ENCODE measurements at regions not wholly inside any gene's neighbourhood (a gene's known extent, or its start where the extent isn't known, plus 50 kb on each side); places are given as distances from the start of the nearest gene placed in this dataset.

DNA sequence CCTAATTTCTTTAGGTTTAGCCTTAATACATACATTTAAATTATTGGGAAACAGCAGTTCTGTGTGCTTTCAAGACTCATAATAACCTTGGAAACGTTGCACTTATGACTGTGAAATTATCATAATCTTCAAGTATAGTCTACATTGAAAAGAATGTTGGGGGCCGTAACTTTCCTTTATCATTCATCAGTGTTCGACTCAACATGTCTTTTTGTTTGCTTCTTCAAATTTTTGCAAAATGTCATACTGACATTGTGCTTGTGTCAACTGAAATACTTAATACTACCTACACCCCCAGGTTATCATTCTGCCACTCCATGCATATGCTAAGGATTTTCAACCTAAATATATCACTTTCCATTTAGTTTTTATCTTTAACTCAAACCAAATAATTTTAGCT, 1562.9 kb downstream of the OLFM4 start:
- no peak overlapping the region for H3K4me2 ChIP-seq (ENCODE audit: insufficient read depth in 1 of 2, low read depth in 2 of 2, low read length in 2 of 2)
- H4K5ac ChIP-seq (ENCODE audit: insufficient read length, low read depth, low read length): no peak overlapping the region
- H3K4me3 ChIP-seq (ENCODE audit: extremely low read depth in 1 of 4, insufficient read depth in 2 of 4, low read depth in 3 of 4, low read length in 4 of 4): no peak overlapping the region
- no peak overlapping the region for H4K91ac ChIP-seq (replicated peaks; ENCODE audit: insufficient read length, low read length)
- H2BK120ac ChIP-seq (replicated peaks; ENCODE audit: low read depth, low read length): no peak overlapping the region
- no peak overlapping the region for H3K27ac ChIP-seq (ENCODE audit: low read depth, low read length)
- H3K9me3 ChIP-seq (ENCODE audit: insufficient read depth in 2 of 2, low read depth in 1 of 2, low read length in 1 of 2): no peaks in the 10 kb centered on the region
- no peak overlapping the region for H3K18ac ChIP-seq (ENCODE audit: extremely low read depth, low read length)
- no peaks in the 10 kb centered on the region for H4K20me1 ChIP-seq (replicated peaks in 1 of 2; ENCODE audit: control insufficient read depth in 1 of 2, insufficient read depth in 2 of 2, low read length in 2 of 2)
- H3K79me2 ChIP-seq (ENCODE audit: control insufficient read depth in 1 of 2, insufficient read depth in 2 of 2, low read length in 2 of 2): no peaks in the 10 kb centered on the region
- DNase-seq (ENCODE audit: low read depth in 1 of 2, low spot score in 2 of 2) (no peak), FAIRE-seq (no peak)
- no peak overlapping the region for H2BK5ac ChIP-seq (ENCODE audit: low read depth, low read length)
- no peak overlapping the region for H2AK5ac ChIP-seq (ENCODE audit: low read depth, low read length)
- TF ChIP-seq RBBP5 (IDR thresholded peaks at IDR 0.05; ENCODE audit: borderline replicate concordance, low read depth, low read length) (no peak), KDM5A (IDR thresholded peaks at IDR 0.05; ENCODE audit: low read length) (no peak), TBP (IDR thresholded peaks at IDR 0.05; ENCODE audit: low read depth, low read length) (no peak), YY1 (IDR thresholded peaks at IDR 0.05; ENCODE audit: low read depth, low read length) (no peak), MAX (IDR thresholded peaks at IDR 0.05) (no peak), KDM1A (IDR thresholded peaks at IDR 0.05; ENCODE audit: borderline replicate concordance, low read length) (no peak), SP2 (IDR thresholded peaks at IDR 0.05; ENCODE audit: low read length) (no peak), CTBP2 (IDR thresholded peaks at IDR 0.05; ENCODE audit: borderline replicate concordance, insufficient read depth, insufficient read length, low read length) (no peak), SUZ12 (IDR thresholded peaks at IDR 0.05; ENCODE audit: low read length) (no peak), GTF2F1 (IDR thresholded peaks at IDR 0.05; ENCODE audit: borderline replicate concordance, low read depth, low read length) (no peak), CBX8 (IDR thresholded peaks at IDR 0.05; ENCODE audit: borderline replicate concordance, low read depth, low read length) (no peak), CBX5 (IDR thresholded peaks at IDR 0.05; ENCODE audit: low read depth, low read length) (no peak), CEBPB (IDR thresholded peaks at IDR 0.05; ENCODE audit: low read depth, low read length) (no peak), RNF2 (IDR thresholded peaks at IDR 0.05; ENCODE audit: borderline replicate concordance, low read depth, low read length, missing control alignments, poor library complexity, severe bottlenecking) (no peak), HDAC6 (IDR thresholded peaks at IDR 0.05; ENCODE audit: low read depth, low read length) (no peak)
- H2AFZ ChIP-seq (ENCODE audit: low read length): no peak overlapping the region
- no peaks in the 10 kb centered on the region for H3K36me3 ChIP-seq (ENCODE audit: control insufficient read depth in 2 of 4, insufficient read depth in 4 of 4, low read length in 3 of 4)
- no peak overlapping the region for H3K14ac ChIP-seq (ENCODE audit: insufficient read length)
- WGBS, 2 experiments (ENCODE audit: extremely low coverage in 1 of 2, insufficient coverage in 1 of 2, insufficient read length in 1 of 2, insufficient replicate concordance in 2 of 2, low coverage in 1 of 2, low lambda C conversion rate in 2 of 2, missing lambda C conversion rate in 1 of 2): 91% methylated on average over 3 of the region's 3 CpGs; no CpG with 5 or more reads in 1 of the 2 experiments
- no peak overlapping the region for H3K9ac ChIP-seq (replicated peaks in 1 of 4; ENCODE audit: extremely low read depth in 1 of 4, low read depth in 3 of 4, low read length in 3 of 4)
- H3K27me3 ChIP-seq (replicated peaks in 1 of 4; ENCODE audit: control insufficient read depth in 3 of 4, extremely low read depth in 1 of 4, insufficient read depth in 3 of 4, low read length in 3 of 4): no peaks in the 10 kb centered on the region
- H3K79me1 ChIP-seq (ENCODE audit: low read depth, low read length): no peaks in the 10 kb centered on the region
- H2BK12ac ChIP-seq (ENCODE audit: low read depth, low read length): no peak overlapping the region
- H2BK15ac ChIP-seq (ENCODE audit: low read length): no peak overlapping the region
- H3K4ac ChIP-seq (replicated peaks; ENCODE audit: insufficient read length, low read depth, low read length): no peak overlapping the region
- H3K56ac ChIP-seq (replicated peaks; ENCODE audit: insufficient read length, low read depth, low read length): no peak overlapping the region
- no peak overlapping the region for H2BK20ac ChIP-seq (ENCODE audit: low read length)
- H3K4me1 ChIP-seq (replicated peaks in 1 of 4; ENCODE audit: control insufficient read depth in 3 of 4, insufficient read depth in 4 of 4, low read length in 3 of 4): no peaks in the 10 kb centered on the region
- H4K8ac ChIP-seq (ENCODE audit: extremely low read depth, insufficient read depth, low read length): no peak overlapping the region
- ChIA-PET POLR2A (ENCODE audit: partially characterized antibody) (no interaction called here), CTCF (ENCODE audit: partially characterized antibody) (no interaction called here)
- no peak overlapping the region for H3K23ac ChIP-seq (ENCODE audit: insufficient read length)
- H3K23me2 ChIP-seq (ENCODE audit: low read depth, low read length): no peaks in the 10 kb centered on the region; the same call in 1 of the 2 replicates

Measured in H1 (cell line).